Endothelial cell (in vitro differentiated cells): ENCODE measurements at regions not wholly inside any gene's neighbourhood (a gene's known extent, or its start where the extent isn't known, plus 50 kb on each side); places are given as distances from the start of the nearest gene placed in this dataset.
"Not testable (repeated sequence)": the region's sequence is repeated elsewhere in the genome, so short reads cannot be mapped to it uniquely, and the experiment has no call there.

Experiments used
- DNase-seq: peaks from one replicate; pipeline ENCODE4 v3.0.0; 2021; ENCODE audit warnings: low spot score
- H3K27ac Mint-ChIP-seq: one replicate; pipeline ENCODE4 v1.8.0; 2021; ENCODE audit warnings: mixed read lengths, inconsistent platforms; ENCODE audit not compliant: unreplicated experiment
- H3K27me3 Mint-ChIP-seq: one replicate; pipeline ENCODE4 v1.8.0; 2021; ENCODE audit warnings: mild to moderate bottlenecking, moderate library complexity, mixed read lengths, inconsistent platforms; ENCODE audit not compliant: unreplicated experiment
- H3K36me3 Mint-ChIP-seq: one replicate; pipeline ENCODE4 v1.8.0; 2021; ENCODE audit warnings: mild to moderate bottlenecking, low read depth, mixed read lengths, inconsistent platforms; ENCODE audit not compliant: unreplicated experiment
- H3K4me1 Mint-ChIP-seq: one replicate; pipeline ENCODE4 v1.8.0; 2021; ENCODE audit warnings: mild to moderate bottlenecking, mixed read lengths, inconsistent platforms; ENCODE audit not compliant: unreplicated experiment
- H3K4me3 Mint-ChIP-seq: one replicate; pipeline ENCODE4 v1.8.0; 2021; ENCODE audit warnings: mild to moderate bottlenecking, mixed read lengths, inconsistent platforms; ENCODE audit not compliant: unreplicated experiment
- H3K9me3 Mint-ChIP-seq: one replicate; pipeline ENCODE4 v1.8.0; 2021; ENCODE audit warnings: mixed read lengths, inconsistent platforms; ENCODE audit not compliant: unreplicated experiment
- TF ChIP-seq, protein P1 (sequence below): fragments of 200-600 bp; sonication (generic); IDR thresholded peaks from one replicate; pipeline ENCODE4 v1.5.0; 2021; ENCODE audit warnings: antibody characterized with exemption; ENCODE audit not compliant: unreplicated experiment

DNA sequence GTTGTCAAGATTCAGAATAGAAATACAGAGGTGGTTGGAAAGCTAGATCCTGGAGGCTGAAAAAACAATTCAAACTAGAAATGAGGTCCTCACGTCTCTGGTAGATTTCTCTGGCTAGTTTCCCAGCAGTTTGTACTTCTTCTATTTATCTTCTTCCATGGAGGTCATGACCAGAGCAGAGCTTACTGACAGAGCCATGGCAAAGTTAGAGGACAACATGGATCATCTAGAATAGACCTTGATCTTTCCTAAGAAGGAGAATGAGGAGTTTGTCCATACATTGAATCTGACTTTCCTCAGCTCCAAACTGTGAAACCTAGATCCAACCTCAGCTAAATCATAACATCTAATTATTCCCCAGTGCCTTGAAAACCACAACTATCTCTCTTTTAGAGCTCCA lies 900.8 kb upstream of the GOT2 start:
- no peak overlapping the region for H3K27ac Mint-ChIP-seq
- H3K27me3 Mint-ChIP-seq: no peaks in the 10 kb centered on the region
- TF ChIP-seq, protein P1, sequence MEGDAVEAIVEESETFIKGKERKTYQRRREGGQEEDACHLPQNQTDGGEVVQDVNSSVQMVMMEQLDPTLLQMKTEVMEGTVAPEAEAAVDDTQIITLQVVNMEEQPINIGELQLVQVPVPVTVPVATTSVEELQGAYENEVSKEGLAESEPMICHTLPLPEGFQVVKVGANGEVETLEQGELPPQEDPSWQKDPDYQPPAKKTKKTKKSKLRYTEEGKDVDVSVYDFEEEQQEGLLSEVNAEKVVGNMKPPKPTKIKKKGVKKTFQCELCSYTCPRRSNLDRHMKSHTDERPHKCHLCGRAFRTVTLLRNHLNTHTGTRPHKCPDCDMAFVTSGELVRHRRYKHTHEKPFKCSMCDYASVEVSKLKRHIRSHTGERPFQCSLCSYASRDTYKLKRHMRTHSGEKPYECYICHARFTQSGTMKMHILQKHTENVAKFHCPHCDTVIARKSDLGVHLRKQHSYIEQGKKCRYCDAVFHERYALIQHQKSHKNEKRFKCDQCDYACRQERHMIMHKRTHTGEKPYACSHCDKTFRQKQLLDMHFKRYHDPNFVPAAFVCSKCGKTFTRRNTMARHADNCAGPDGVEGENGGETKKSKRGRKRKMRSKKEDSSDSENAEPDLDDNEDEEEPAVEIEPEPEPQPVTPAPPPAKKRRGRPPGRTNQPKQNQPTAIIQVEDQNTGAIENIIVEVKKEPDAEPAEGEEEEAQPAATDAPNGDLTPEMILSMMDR: no peak
- no peak overlapping the region for H3K4me3 Mint-ChIP-seq
- no peak for DNase-seq
- peaks cover 4% of the 10 kb centered on the region for H3K36me3 Mint-ChIP-seq
- H3K9me3 Mint-ChIP-seq: no peaks in the 10 kb centered on the region
- H3K4me1 Mint-ChIP-seq: no peaks in the 10 kb centered on the region

- Mint-ChIP-seq H3K27me3 (no peaks in the 10 kb centered on the region), H3K4me3 (no peak overlapping the region), H3K4me1 (no peaks in the 10 kb centered on the region), H3K9me3 (no peaks in the 10 kb centered on the region), H3K27ac (no peak overlapping the region), H3K36me3 (peaks cover 4% of the 10 kb centered on the region)
- TF ChIP-seq, protein P1: no peak
- DNase-seq: no peak
These were observed 900.0 kb upstream of the GOT2 start for GRCh38 chr16:59634004-59634579.

DNA sequence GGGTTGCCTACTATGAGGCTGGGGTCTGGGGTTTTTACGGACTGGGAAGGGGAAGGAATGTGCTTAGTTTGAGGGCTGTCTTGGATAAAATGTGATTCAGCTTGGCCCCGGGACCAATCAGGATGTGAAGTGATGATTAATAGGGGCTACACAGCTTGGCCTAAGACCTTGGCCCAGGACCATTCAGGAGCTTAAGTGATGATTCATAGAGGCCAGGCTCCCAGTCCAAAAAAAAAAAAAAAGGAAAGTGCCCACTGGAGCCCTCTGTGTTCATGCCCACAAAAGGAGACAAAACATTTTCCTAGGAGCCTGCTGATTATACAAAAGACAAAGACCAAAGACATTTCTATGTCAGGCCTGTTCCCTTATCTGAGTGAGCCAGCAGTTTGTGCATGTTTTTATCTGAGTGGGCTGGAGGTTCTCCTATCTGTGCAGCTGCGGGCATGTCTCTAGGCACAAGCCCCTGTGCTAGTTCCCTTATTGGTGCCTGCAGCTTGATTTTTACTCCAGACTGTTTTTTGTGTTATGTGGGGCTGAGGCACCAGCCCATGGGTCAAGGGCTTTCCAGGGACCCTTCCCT lies 898.2 kb upstream of the GOT2 start:
- no peaks in the 10 kb centered on the region for H3K4me1 Mint-ChIP-seq
- H3K4me3 Mint-ChIP-seq: no peak overlapping the region
- DNase-seq: no peak
- H3K9me3 Mint-ChIP-seq: no peaks in the 10 kb centered on the region
- TF ChIP-seq, protein P1: no peak
- no peak overlapping the region for H3K27ac Mint-ChIP-seq
- H3K36me3 Mint-ChIP-seq: peaks cover 4% of the 10 kb centered on the region
- H3K27me3 Mint-ChIP-seq: no peaks in the 10 kb centered on the region

GRCh38 chr16:59624381-59624780 lies 890.3 kb upstream of the GOT2 start:
- H3K27ac Mint-ChIP-seq, H3K9me3 Mint-ChIP-seq, H3K4me1 Mint-ChIP-seq, H3K27me3 Mint-ChIP-seq, H3K4me3 Mint-ChIP-seq, DNase-seq, H3K36me3 Mint-ChIP-seq: not testable (repeated sequence)

- no peaks in the 10 kb centered on the region for H3K4me1 Mint-ChIP-seq
- no peak overlapping the region for H3K4me3 Mint-ChIP-seq
- no peaks in the 10 kb centered on the region for H3K36me3 Mint-ChIP-seq
- H3K27me3 Mint-ChIP-seq: no peaks in the 10 kb centered on the region
- TF ChIP-seq, protein P1: no peak
- H3K27ac Mint-ChIP-seq: no peak overlapping the region
- no peaks in the 10 kb centered on the region for H3K9me3 Mint-ChIP-seq
- DNase-seq: no peak
These were observed 880.5 kb upstream of the GOT2 start for GRCh38 chr16:59614466-59615240.

- H3K4me3 Mint-ChIP-seq, H3K36me3 Mint-ChIP-seq, DNase-seq, H3K4me1 Mint-ChIP-seq, H3K27ac Mint-ChIP-seq, H3K9me3 Mint-ChIP-seq, H3K27me3 Mint-ChIP-seq: not testable (repeated sequence)
These were observed 878.9 kb upstream of the GOT2 start for GRCh38 chr16:59612910-59613620.
